Panc1 (cell line): ENCODE measurements at regions not wholly inside any gene's neighbourhood (a gene's known extent, or its start where the extent isn't known, plus 50 kb on each side); places are given as distances from the start of the nearest gene placed in this dataset.

Source experiments
- ATAC-seq: fragments of 200-7000 bp; cut with Tn5 transposase; 2 replicates; pipeline ENCODE4 v1.9.1; 2020; ENCODE audit warnings: mild to moderate bottlenecking, moderate library complexity
- BruUV-seq: library from RNA; stranded (reverse); fragments of 400-500 nt; replicated peaks from 2 replicates; lab custom pipeline; 2021; lab: Mats Ljungman, UMichigan
- CTCF ChIA-PET: fragments of 300-600 bp; sonication (Branson Sonifier 250); formaldehyde crosslinking; loops from one replicate; lab custom pipeline; 2022; ENCODE audit warnings: antibody characterized with exemption; lab: Charles Lee
- POLR2A ChIA-PET: fragments of 300-600 bp; sonication (Branson Sonifier 250); formaldehyde crosslinking; loops from one replicate; lab custom pipeline; 2022; ENCODE audit warnings: antibody characterized with exemption; lab: Charles Lee
- DNase-seq: peaks from one replicate; pipeline ENCODE4 v3.0.0-alpha.2; 2010; ENCODE audit warnings: low read depth, low spot score
- H3K27ac ChIP-seq: 2 replicates; pipeline ENCODE4 v1.5.1; 2011; ENCODE audit warnings: mild to moderate bottlenecking, low read length, inconsistent platforms
- H3K27me3 ChIP-seq: fragments of 200-500 bp; sonication (Bioruptor generic); 2 replicates; pipeline ENCODE4 v1.6.0; 2014; ENCODE audit warnings: low read length, inconsistent platforms; ENCODE audit not compliant: control insufficient read depth, insufficient read depth
- H3K36me3 ChIP-seq: fragments of 200-500 bp; sonication (Bioruptor generic); 2 replicates; pipeline ENCODE4 v1.5.1; 2014; ENCODE audit warnings: inconsistent platforms, mild to moderate bottlenecking, low read length, moderate library complexity; ENCODE audit not compliant: control insufficient read depth, insufficient read depth
- H3K4me1 ChIP-seq: 2 replicates; pipeline ENCODE4 v1.5.1; 2011; ENCODE audit warnings: inconsistent platforms, mild to moderate bottlenecking, low read length, moderate library complexity; ENCODE audit not compliant: control insufficient read depth, insufficient read depth
- H3K4me3 ChIP-seq, 2 experiments: 2 replicates each; pipeline ENCODE4 v1.5.1; 2011 to 2012; ENCODE audit warnings: low read depth in 2 of 2, low read length in 2 of 2, mild to moderate bottlenecking in 2 of 2, inconsistent platforms in 1 of 2, moderate library complexity in 1 of 2
- H3K9me3 ChIP-seq: fragments of 200-500 bp; sonication (Bioruptor generic); 2 replicates; pipeline ENCODE4 v1.5.1; 2014; ENCODE audit warnings: low read depth, mild to moderate bottlenecking, inconsistent platforms, low read length, moderate library complexity; ENCODE audit not compliant: control insufficient read depth, insufficient read depth
- CTCF ChIP-seq: fragments of 450-650 bp; IDR thresholded peaks from 2 replicates; pipeline ENCODE4 v1.5.1; 2017; ENCODE audit warnings: mild to moderate bottlenecking
- POLR2AphosphoS5 ChIP-seq: IDR thresholded peaks from 2 replicates; pipeline ENCODE4 v1.6.1; 2012; ENCODE audit warnings: mild to moderate bottlenecking, low read depth, low read length, moderate library complexity
- SIN3A ChIP-seq: IDR thresholded peaks from 2 replicates; pipeline ENCODE4 v1.6.1; 2012; ENCODE audit warnings: low read depth, mild to moderate bottlenecking, low read length, moderate library complexity, borderline replicate concordance; ENCODE audit not compliant: insufficient read depth
- TCF7L2 ChIP-seq: IDR thresholded peaks from 2 replicates; pipeline ENCODE4 v1.6.1; 2011; ENCODE audit warnings: mild to moderate bottlenecking, low read depth, low read length, inconsistent platforms
- in situ Hi-C: cut with HindIII; loops from 2 replicates; pipeline ENCODE4 v1.10.0; 2016; ENCODE audit warnings: low sequenced_read_pairs, low pct_unique_long_range_greater_than_20kb
- intact Hi-C: fragments of 100-400 bp; cut with micrococcal nuclease; formaldehyde crosslinking; loops from one replicate; pipeline ENCODE4 v1.10.0; 2022; ENCODE audit not compliant: unreplicated experiment
- TF ChIP-seq, protein P1 (sequence below), 2 experiments: IDR thresholded peaks; 2 replicates each; pipeline ENCODE4 v1.6.1; 2011 to 2012; ENCODE audit warnings: low read depth in 2 of 2, control low read depth in 1 of 2, low read length in 1 of 2, mild to moderate bottlenecking in 1 of 2, moderate library complexity in 1 of 2; ENCODE audit not compliant: insufficient read depth in 1 of 2

- DNase-seq, result no peak
- ATAC-seq, result no peak
- Histone ChIP-seq H3K9me3 (no peaks in the 10 kb centered on the region), H3K27me3 (peaks cover 2% of the 10 kb centered on the region; the same call in 1 of the 2 replicates), H3K4me1 (no peaks in the 10 kb centered on the region), H3K36me3 (no peaks in the 10 kb centered on the region), H3K27ac (no peak overlapping the region), H3K4me3 (no peak overlapping the region)
- TF ChIP-seq, protein P1, sequence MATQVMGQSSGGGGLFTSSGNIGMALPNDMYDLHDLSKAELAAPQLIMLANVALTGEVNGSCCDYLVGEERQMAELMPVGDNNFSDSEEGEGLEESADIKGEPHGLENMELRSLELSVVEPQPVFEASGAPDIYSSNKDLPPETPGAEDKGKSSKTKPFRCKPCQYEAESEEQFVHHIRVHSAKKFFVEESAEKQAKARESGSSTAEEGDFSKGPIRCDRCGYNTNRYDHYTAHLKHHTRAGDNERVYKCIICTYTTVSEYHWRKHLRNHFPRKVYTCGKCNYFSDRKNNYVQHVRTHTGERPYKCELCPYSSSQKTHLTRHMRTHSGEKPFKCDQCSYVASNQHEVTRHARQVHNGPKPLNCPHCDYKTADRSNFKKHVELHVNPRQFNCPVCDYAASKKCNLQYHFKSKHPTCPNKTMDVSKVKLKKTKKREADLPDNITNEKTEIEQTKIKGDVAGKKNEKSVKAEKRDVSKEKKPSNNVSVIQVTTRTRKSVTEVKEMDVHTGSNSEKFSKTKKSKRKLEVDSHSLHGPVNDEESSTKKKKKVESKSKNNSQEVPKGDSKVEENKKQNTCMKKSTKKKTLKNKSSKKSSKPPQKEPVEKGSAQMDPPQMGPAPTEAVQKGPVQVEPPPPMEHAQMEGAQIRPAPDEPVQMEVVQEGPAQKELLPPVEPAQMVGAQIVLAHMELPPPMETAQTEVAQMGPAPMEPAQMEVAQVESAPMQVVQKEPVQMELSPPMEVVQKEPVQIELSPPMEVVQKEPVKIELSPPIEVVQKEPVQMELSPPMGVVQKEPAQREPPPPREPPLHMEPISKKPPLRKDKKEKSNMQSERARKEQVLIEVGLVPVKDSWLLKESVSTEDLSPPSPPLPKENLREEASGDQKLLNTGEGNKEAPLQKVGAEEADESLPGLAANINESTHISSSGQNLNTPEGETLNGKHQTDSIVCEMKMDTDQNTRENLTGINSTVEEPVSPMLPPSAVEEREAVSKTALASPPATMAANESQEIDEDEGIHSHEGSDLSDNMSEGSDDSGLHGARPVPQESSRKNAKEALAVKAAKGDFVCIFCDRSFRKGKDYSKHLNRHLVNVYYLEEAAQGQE (IDR thresholded peaks at IDR 0.05; ENCODE audit: insufficient read depth in 1 of 2, low read depth in 2 of 2, low read length in 1 of 2), result no peak
- no peak for TF ChIP-seq CTCF
- no peak for TF ChIP-seq TCF7L2
- TF ChIP-seq SIN3A, result no peak
- ChIA-PET POLR2A (no interaction called here), CTCF (no interaction called here)
- no TSS peak for BruUV-seq
- in situ Hi-C loops (no loop called here), intact Hi-C loops (no loop called here)
These were observed 177.3 kb downstream of the URI1 start for GRCh38 chr19:30119180-30119908.

DNA sequence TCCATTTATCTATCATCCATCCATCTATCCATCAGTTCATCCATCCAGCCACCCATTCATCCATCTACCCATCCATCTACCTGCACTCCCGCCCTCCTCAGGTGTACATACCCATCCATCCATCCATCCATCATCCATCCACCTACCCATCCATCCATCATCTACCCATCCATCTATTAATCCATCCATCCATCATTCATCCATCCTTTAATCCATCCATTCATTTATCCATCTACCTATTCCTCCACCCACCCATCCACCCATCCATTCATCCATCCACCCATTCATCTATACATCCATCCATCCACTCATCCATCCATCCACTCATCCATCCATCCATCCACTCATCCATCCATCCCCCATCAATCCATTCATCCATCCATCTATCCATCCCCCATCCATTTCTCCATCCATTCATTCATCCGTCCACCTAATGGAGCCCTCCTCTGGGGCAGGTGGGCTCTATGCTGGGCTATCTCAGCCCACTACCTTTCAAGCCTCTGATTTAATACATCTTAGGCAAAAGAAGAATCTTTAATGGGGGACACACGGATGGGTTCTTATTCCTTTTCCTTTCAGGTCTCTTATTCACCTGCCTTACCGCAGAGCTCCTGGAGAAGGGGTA is 178.9 kb downstream of the URI1 start:
- TF ChIP-seq CTCF, result no peak
- TF ChIP-seq SIN3A, result no peak
- TF ChIP-seq TCF7L2, result no peak
- TF ChIP-seq, protein P1 (IDR thresholded peaks at IDR 0.05; ENCODE audit: insufficient read depth in 1 of 2, low read depth in 2 of 2, low read length in 1 of 2), result no peak
- no peak for TF ChIP-seq POLR2AphosphoS5
- no TSS peak for BruUV-seq
- H3K9me3 ChIP-seq, result no peaks in the 10 kb centered on the region
- no peaks in the 10 kb centered on the region for H3K36me3 ChIP-seq
- H3K27ac ChIP-seq, result no peak overlapping the region
- DNase-seq, result no peak
- no peak overlapping the region for H3K4me3 ChIP-seq
- POLR2A ChIA-PET, result no interaction called here
- intact Hi-C loops (no loop called here), in situ Hi-C loops (no loop called here)
- H3K4me1 ChIP-seq, result no peaks in the 10 kb centered on the region
- CTCF ChIA-PET, result no interaction called here
- no peak for ATAC-seq
- peaks cover 2% of the 10 kb centered on the region; the same call in 1 of the 2 replicates for H3K27me3 ChIP-seq
